ENCODE measurements at regions not wholly inside any gene's neighbourhood (a gene's known extent, or its start where the extent isn't known, plus 50 kb on each side); places are given as distances from the start of the nearest gene placed in this dataset.

DNA sequence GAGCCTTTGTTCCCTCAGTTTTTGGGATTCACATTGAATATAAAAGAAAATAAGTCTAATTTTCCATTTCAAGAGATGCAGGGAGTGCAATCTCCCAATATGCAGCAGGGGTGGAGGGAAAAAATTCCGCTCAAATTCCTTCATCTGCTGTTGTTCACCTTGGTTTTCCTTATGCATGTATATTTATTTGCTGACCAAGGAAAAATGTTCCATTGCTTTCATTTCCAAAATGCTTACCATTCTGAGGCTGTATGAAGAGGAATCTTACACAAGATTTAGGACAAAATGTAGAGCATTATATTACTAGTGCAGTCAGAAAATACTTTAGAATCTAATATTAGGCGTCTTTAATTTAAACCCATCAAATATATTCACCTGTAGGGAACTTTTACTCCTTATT lies 863.9 kb downstream of the EPHA3 start:
- TF ChIP-seq CTCF (IDR thresholded peaks at IDR 0.05): no peak
- Mint-ChIP-seq H3K4me3 (no peak overlapping the region), H3K4me1 (peaks cover 6% of the 10 kb centered on the region)

DNA sequence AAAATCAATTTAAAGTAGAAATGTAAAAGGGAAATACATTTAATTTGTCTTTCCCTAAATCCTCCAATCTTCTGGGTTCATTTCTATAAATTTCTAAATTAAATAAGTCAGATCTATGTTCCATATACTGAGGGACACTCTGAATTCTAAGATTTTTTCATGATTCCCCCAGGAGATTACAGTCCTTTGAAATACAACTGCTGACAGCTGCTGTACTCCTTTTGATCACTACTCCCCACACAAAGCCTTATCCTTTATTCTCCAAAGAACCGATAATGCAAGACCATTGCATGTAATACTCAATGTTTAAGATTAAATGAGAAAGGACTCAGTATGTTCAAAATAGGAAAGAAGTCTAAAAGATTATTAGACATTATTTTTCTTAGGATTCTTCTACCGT lies 865.7 kb downstream of the EPHA3 start:
- Mint-ChIP-seq H3K9me3 (peaks cover 3% of the 10 kb centered on the region), H3K4me3 (no peak overlapping the region), H3K4me1 (peaks cover 6% of the 10 kb centered on the region), H3K36me3 (ENCODE audit: low read depth) (peaks cover 2% of the 10 kb centered on the region), H3K27me3 (ENCODE audit: low read depth, poor library complexity) (no peaks in the 10 kb centered on the region), H3K27ac (no peak overlapping the region)
- no peak for TF ChIP-seq CTCF (IDR thresholded peaks at IDR 0.05)
- no peak for DNase-seq

More for the DNA sequence above, 863.9 kb downstream of the EPHA3 start:
- no peaks in the 10 kb centered on the region for H3K27me3 Mint-ChIP-seq (ENCODE audit: low read depth, poor library complexity)
- no peak overlapping the region for H3K27ac Mint-ChIP-seq
- H3K36me3 Mint-ChIP-seq (ENCODE audit: low read depth): peaks cover 13% of the 10 kb centered on the region
- H3K9me3 Mint-ChIP-seq: peaks cover 18% of the 10 kb centered on the region
- no peak for DNase-seq

DNA sequence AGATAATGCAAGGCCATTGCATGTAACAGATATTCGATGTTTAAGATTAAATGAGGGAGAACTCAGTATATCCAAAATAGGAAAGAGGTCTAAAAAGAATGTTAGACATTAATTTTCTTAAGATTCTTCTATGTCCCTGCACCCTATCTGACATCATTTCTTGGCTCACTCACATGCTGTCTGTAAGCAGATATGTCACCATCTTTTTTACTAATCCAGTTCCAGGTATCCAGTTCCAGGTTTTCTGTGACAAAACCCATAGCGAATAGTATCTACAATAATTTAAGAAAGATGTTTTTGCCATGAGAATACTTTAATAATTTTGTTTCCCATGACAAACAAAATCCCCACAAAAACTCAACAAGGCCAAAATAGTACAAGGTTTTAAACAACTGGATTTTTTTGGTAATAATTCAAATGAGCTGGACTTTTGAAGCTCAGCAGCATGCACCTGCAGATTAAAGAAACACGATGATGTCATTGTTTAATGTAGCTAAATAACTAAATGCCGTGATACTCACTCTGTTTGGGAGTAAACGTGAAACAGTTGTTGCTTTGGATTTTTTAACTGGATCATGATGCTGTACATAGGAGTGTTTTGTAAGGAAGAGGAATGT lies 867.6 kb downstream of the EPHA3 start:
- no peak overlapping the region for H3K4me3 Mint-ChIP-seq
- peaks cover 6% of the 10 kb centered on the region for H3K4me1 Mint-ChIP-seq
- TF ChIP-seq CTCF (IDR thresholded peaks at IDR 0.05): no peak
- DNase-seq: no peak
- no peaks in the 10 kb centered on the region for H3K9me3 Mint-ChIP-seq
- no peaks in the 10 kb centered on the region for H3K27me3 Mint-ChIP-seq (ENCODE audit: low read depth, poor library complexity)
- no peak overlapping the region for H3K27ac Mint-ChIP-seq
- no peaks in the 10 kb centered on the region for H3K36me3 Mint-ChIP-seq (ENCODE audit: low read depth)

- Mint-ChIP-seq H3K27ac (no peak overlapping the region), H3K4me3 (no peak overlapping the region), H3K4me1 (no peaks in the 10 kb centered on the region), H3K9me3 (peaks cover 29% of the 10 kb centered on the region), H3K36me3 (ENCODE audit: low read depth) (peaks cover 16% of the 10 kb centered on the region), H3K27me3 (ENCODE audit: low read depth, poor library complexity) (no peaks in the 10 kb centered on the region)
- no peak for DNase-seq
- TF ChIP-seq CTCF (IDR thresholded peaks at IDR 0.05): no peak
Observed at GRCh38 chr3:89983449-89983848, 876.0 kb downstream of the EPHA3 start.

DNA sequence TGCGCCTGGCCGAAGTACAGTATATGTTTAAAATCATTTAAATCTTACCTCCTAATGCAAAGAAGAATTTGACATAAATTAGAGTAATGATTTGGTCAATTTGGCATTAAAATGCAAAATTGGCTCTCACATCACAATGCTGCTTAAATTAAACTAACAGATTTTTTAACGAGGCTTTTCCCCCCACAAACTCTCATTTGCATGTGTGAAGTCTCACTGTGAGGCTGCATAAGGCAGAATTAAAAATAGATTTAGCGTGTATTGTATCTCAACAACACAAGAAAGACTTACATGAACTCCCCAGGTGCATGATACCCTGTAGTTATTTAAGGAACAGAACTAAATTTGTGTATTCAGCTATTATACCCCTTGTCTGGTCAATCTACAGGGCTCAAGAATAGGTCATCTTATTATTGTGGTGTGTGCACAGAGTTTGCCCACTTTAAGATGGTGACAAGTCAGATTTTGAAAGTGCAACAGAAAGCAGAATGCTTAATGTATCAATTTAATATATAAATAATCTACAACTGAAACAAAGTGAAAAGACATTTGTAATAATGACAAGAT lies 897.9 kb downstream of the EPHA3 start:
- H3K27ac Mint-ChIP-seq: no peak overlapping the region
- peaks cover 3% of the 10 kb centered on the region for H3K27me3 Mint-ChIP-seq (ENCODE audit: low read depth, poor library complexity)
- TF ChIP-seq CTCF (IDR thresholded peaks at IDR 0.05): no peak
- no peak overlapping the region for H3K4me3 Mint-ChIP-seq
- peaks cover 16% of the 10 kb centered on the region for H3K4me1 Mint-ChIP-seq
- no peaks in the 10 kb centered on the region for H3K36me3 Mint-ChIP-seq (ENCODE audit: low read depth)
- DNase-seq: no peak
- peaks cover 16% of the 10 kb centered on the region for H3K9me3 Mint-ChIP-seq

All from nephron progenitor cell (in vitro differentiated cells).